Mesendoderm (in vitro differentiated cells): ENCODE measurements at regions not wholly inside any gene's neighbourhood (a gene's known extent, or its start where the extent isn't known, plus 50 kb on each side); places are given as distances from the start of the nearest gene placed in this dataset.

ENCODE experiments used
- DNase-seq: peaks from one replicate; pipeline ENCODE4 v3.0.0; 2013
- H2AK5ac ChIP-seq: 2 replicates; pipeline ENCODE4 v1.6.1; 2013; ENCODE audit warnings: low read length, inconsistent platforms
- H2BK120ac ChIP-seq: 2 replicates; pipeline ENCODE4 v1.6.1; 2013; ENCODE audit warnings: low read depth, mild to moderate bottlenecking, low read length, moderate library complexity, mixed read lengths
- H2BK15ac ChIP-seq: replicated peaks from 2 replicates; pipeline ENCODE4 v1.6.1; 2013; ENCODE audit warnings: low read depth, mild to moderate bottlenecking, moderate library complexity
- H2BK5ac ChIP-seq: 2 replicates; pipeline ENCODE4 v1.6.1; 2013; ENCODE audit warnings: low read length, inconsistent platforms
- H3K18ac ChIP-seq: 2 replicates; pipeline ENCODE4 v1.6.1; 2013; ENCODE audit warnings: mild to moderate bottlenecking, low read length, mixed read lengths
- H3K23ac ChIP-seq: one replicate; pipeline ENCODE4 v1.6.1; 2013; ENCODE audit warnings: low read length
- H3K27ac ChIP-seq: 2 replicates; pipeline ENCODE4 v1.5.1; 2013; ENCODE audit warnings: low read depth, mild to moderate bottlenecking, inconsistent platforms, low read length, moderate library complexity
- H3K27me3 ChIP-seq: 2 replicates; pipeline ENCODE4 v1.6.1; 2013; ENCODE audit warnings: low read length, control low read depth, mild to moderate bottlenecking, inconsistent platforms; ENCODE audit not compliant: insufficient read depth, poor library complexity
- H3K36me3 ChIP-seq: 2 replicates; pipeline ENCODE4 v1.6.1; 2013; ENCODE audit warnings: low read length, inconsistent platforms; ENCODE audit not compliant: control insufficient read depth, insufficient read depth
- H3K4ac ChIP-seq: one replicate; pipeline ENCODE4 v1.6.1; 2013; ENCODE audit warnings: low read depth, mild to moderate bottlenecking, low read length, moderate library complexity
- H3K4me1 ChIP-seq: 2 replicates; pipeline ENCODE4 v1.6.1; 2013; ENCODE audit warnings: low read depth, low read length, inconsistent platforms; ENCODE audit not compliant: control insufficient read depth
- H3K4me2 ChIP-seq: 2 replicates; pipeline ENCODE4 v1.6.1; 2013; ENCODE audit warnings: low read length
- H3K4me3 ChIP-seq: 2 replicates; pipeline ENCODE4 v1.5.1; 2013; ENCODE audit warnings: mild to moderate bottlenecking, low read length
- H3K56ac ChIP-seq: one replicate; pipeline ENCODE4 v1.6.1; 2013; ENCODE audit warnings: low read length
- H3K79me1 ChIP-seq: 2 replicates; pipeline ENCODE4 v1.6.1; 2013; ENCODE audit warnings: low read length, inconsistent platforms
- H3K79me2 ChIP-seq: 2 replicates; pipeline ENCODE4 v1.6.1; 2013; ENCODE audit warnings: mild to moderate bottlenecking, low read length; ENCODE audit not compliant: control insufficient read depth, insufficient read depth
- H3K9ac ChIP-seq: 2 replicates; pipeline ENCODE4 v1.6.1; 2013; ENCODE audit warnings: low read length, inconsistent platforms
- H4K5ac ChIP-seq: one replicate; pipeline ENCODE4 v1.6.1; 2013; ENCODE audit warnings: low read length
- H4K8ac ChIP-seq: one replicate; pipeline ENCODE4 v1.6.1; 2013; ENCODE audit warnings: low read depth, mild to moderate bottlenecking, control low read depth, low read length, moderate library complexity
- WGBS: extraction: QIAGEN DNeasy Blood & Tissue Kit; methylation state at CpG from one replicate; pipeline ENCODE4 v1.1.7; 2013; ENCODE audit warnings: low lambda C conversion rate, missing lambda C conversion rate; ENCODE audit not compliant: insufficient coverage; ENCODE audit errors: extremely low coverage; 5-methylcytosine and 5-hydroxymethylcytosine counted together

DNA sequence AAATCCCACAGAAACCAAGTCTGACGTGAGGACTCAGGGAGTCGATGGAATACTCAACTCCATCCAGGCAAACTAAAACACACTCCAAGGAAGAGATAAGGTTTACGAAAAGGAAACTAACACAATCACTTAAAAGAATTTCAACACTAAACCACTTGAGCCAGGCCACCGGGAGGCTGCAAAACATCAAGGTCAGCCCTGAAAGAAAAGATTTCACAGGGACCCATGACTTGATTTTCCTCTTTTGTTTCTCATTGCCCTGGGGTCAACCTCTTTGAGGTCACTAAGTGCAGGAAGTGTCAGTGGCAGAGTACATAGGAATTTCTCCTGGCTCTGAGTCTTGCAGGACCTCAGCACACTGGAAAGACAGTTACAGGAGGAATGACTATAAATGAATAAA lies 77.8 kb upstream of the TARS1 start:
- Histone ChIP-seq H3K4me1 (peaks cover 2% of the 10 kb centered on the region), H2AK5ac (no peak overlapping the region), H3K36me3 (no peaks in the 10 kb centered on the region), H3K9ac (no peak overlapping the region), H3K18ac (no peak overlapping the region), H3K27ac (no peak overlapping the region), H3K4me3 (no peak overlapping the region), H4K8ac (no peak overlapping the region), H3K23ac (no peak overlapping the region), H4K5ac (no peak overlapping the region), H3K79me1 (no peaks in the 10 kb centered on the region), H3K4ac (no peak overlapping the region), H3K56ac (no peak overlapping the region), H2BK5ac (no peak overlapping the region), H2BK15ac (no peak overlapping the region), H2BK120ac (no peak overlapping the region), H3K27me3 (no peaks in the 10 kb centered on the region), H3K4me2 (no peak overlapping the region), H3K79me2 (no peaks in the 10 kb centered on the region)
- peak; percentile 57 for DNase-seq
- WGBS = no CpG with 5 or more reads among the region's 4 CpGs

DNA sequence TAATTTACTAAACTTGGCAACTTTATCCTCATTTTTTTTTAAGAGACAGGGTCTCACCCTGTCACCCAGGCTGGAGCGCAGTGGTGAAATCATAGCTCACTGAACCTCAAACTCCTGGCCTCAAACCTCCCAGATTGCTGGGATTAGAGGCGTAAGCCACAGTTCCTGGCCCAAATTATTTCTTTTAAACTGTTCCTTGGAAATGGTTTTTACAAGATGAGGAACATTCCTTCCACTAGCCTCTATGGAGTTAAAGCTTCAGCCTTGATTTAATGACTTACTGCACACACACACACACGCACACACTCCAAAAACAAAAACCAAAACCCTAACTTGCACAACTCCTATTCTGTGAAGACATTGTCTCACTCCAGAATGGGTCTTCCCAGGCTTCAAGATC lies 77.2 kb upstream of the TARS1 start:
- no peak overlapping the region for H2AK5ac ChIP-seq
- H3K4me1 ChIP-seq = peaks cover 2% of the 10 kb centered on the region
- H4K5ac ChIP-seq = no peak overlapping the region
- no peak overlapping the region for H3K4me3 ChIP-seq
- no peak overlapping the region for H2BK120ac ChIP-seq
- H3K79me2 ChIP-seq = no peaks in the 10 kb centered on the region
- H4K8ac ChIP-seq = no peak overlapping the region
- no peak overlapping the region for H3K23ac ChIP-seq
- H3K56ac ChIP-seq = no peak overlapping the region
- H2BK15ac ChIP-seq = no peak overlapping the region
- no CpG with 5 or more reads among the region's 3 CpGs for WGBS
- no peak overlapping the region for H3K27ac ChIP-seq
- H3K18ac ChIP-seq = no peak overlapping the region
- H3K4me2 ChIP-seq = no peak overlapping the region
- no peaks in the 10 kb centered on the region for H3K36me3 ChIP-seq
- H3K4ac ChIP-seq = no peak overlapping the region
- DNase-seq = no peak
- H2BK5ac ChIP-seq = no peak overlapping the region
- H3K9ac ChIP-seq = no peak overlapping the region
- no peaks in the 10 kb centered on the region for H3K79me1 ChIP-seq
- H3K27me3 ChIP-seq = no peaks in the 10 kb centered on the region

DNA sequence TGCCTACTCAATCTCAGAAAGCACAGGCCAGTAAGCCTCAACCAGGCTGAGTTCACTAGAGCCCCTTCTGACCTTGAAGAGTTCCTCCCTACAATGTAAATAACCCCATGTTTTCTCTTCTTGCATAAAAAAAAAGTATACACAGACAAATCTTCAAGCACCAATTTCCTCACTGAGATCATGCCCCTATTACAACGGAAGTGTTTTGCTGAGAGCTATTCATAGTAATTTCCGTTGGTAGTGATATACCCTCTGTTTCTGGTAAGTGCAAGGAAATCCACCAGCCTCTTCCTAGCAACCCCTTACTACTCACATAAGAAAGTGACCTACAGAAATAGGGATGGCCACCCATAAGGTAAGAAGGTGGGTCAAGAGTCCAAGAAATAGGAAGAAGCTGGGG lies 76.4 kb upstream of the TARS1 start:
- Histone ChIP-seq H2BK120ac (no peak overlapping the region), H4K8ac (no peak overlapping the region), H3K36me3 (no peaks in the 10 kb centered on the region), H2AK5ac (no peak overlapping the region), H3K4ac (no peak overlapping the region), H3K27me3 (no peaks in the 10 kb centered on the region), H3K79me2 (no peaks in the 10 kb centered on the region), H3K56ac (no peak overlapping the region), H3K4me3 (no peak overlapping the region), H4K5ac (no peak overlapping the region), H3K18ac (no peak overlapping the region), H3K4me1 (peaks cover 2% of the 10 kb centered on the region), H2BK15ac (no peak overlapping the region), H3K9ac (no peak overlapping the region), H2BK5ac (no peak overlapping the region), H3K23ac (no peak overlapping the region), H3K79me1 (no peaks in the 10 kb centered on the region), H3K27ac (no peak overlapping the region), H3K4me2 (no peak overlapping the region)
- no peak for DNase-seq
- WGBS = no CpG with 5 or more reads among the region's 2 CpGs

DNA sequence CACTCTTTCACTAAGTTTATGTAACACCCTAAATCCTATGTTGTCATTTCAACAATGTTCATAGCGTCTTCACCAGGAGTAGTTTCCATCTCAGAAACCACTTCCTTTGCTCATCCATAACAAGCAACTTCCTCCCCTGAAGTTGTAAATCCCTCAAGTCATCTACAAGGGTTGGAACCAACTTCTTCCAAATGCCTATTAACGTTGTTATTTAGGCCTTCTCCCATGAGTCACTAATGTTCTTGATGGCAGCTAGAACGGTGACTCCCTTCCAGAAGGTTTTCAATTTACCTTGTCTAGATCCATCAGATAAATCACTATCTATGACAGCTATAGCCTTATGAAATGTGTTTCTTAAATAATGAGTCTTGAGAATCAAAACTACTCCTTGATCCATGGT lies 73.3 kb upstream of the TARS1 start:
- WGBS = no CpG with 5 or more reads among the region's 3 CpGs
- no peak for DNase-seq

DNA sequence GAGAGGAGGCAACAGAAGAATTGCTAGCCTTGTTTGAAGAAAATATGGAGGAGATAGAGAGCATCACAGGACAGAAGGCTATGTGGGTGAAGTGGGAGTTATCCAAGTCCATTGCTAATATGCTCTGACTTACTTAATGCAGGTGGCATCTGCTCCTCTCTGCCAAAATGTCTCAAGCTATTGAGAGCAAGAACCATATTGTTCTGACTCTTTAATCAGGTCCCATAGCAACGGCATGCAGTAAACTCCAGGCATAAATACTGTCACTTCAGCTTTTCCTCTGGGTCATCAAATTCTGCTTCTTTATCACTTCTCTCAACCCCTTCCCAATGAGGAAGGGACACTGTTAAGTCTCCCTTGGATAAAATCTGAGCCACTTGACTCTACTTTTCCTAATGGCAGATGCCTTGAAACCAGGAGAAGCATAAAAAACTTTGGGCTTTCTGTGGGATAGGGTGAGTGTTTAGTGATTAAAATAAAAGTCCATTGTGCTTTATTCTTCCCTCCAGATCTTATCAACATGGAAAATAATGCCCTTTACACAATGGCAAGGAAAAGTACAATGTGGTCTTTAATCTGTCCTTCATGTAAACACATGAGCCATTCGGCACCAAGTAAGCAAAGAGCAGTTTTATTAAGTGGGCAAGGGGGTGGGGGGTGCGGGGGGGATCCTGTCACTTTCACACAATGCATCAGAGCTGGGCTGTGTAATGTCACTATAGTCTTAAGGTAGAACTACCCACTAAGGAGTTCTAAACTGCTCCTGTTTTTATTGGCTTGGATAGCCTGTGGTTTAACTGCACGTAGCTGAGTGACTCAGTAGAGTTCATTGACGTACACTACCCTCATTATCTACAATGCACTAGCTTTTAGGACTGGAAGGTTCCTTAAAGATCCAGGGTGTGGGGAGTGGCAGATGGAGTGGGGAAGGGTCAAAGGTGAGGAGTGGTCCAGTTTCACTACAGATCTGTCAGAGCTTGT lies 71.0 kb upstream of the TARS1 start:
- H3K23ac ChIP-seq = no peak overlapping the region
- H3K4ac ChIP-seq = no peak overlapping the region
- no peak overlapping the region for H3K56ac ChIP-seq
- H3K27me3 ChIP-seq = no peaks in the 10 kb centered on the region
- H3K36me3 ChIP-seq = no peaks in the 10 kb centered on the region
- no CpG with 5 or more reads among the region's 5 CpGs for WGBS
- H3K4me2 ChIP-seq = no peak overlapping the region
- no peak overlapping the region for H3K9ac ChIP-seq
- DNase-seq = no peak
- H2AK5ac ChIP-seq = no peak overlapping the region
- no peak overlapping the region for H3K18ac ChIP-seq
- no peak overlapping the region for H4K5ac ChIP-seq
- H2BK120ac ChIP-seq = no peak overlapping the region
- no peak overlapping the region for H4K8ac ChIP-seq
- no peak overlapping the region for H2BK5ac ChIP-seq
- no peak overlapping the region for H2BK15ac ChIP-seq
- H3K4me3 ChIP-seq = no peak overlapping the region
- H3K79me1 ChIP-seq = no peaks in the 10 kb centered on the region
- H3K4me1 ChIP-seq = no peaks in the 10 kb centered on the region
- no peaks in the 10 kb centered on the region for H3K79me2 ChIP-seq
- no peak overlapping the region for H3K27ac ChIP-seq

More for the DNA sequence above, 73.3 kb upstream of the TARS1 start:
- H3K4me2 ChIP-seq = no peak overlapping the region
- no peak overlapping the region for H3K18ac ChIP-seq
- H2AK5ac ChIP-seq = no peak overlapping the region
- H3K4me1 ChIP-seq = no peaks in the 10 kb centered on the region
- H3K27ac ChIP-seq = no peak overlapping the region
- no peak overlapping the region for H3K4me3 ChIP-seq
- no peak overlapping the region for H4K5ac ChIP-seq
- no peak overlapping the region for H3K4ac ChIP-seq
- no peak overlapping the region for H3K23ac ChIP-seq
- H4K8ac ChIP-seq = no peak overlapping the region
- H2BK5ac ChIP-seq = no peak overlapping the region
- no peak overlapping the region for H2BK15ac ChIP-seq
- H3K27me3 ChIP-seq = no peaks in the 10 kb centered on the region
- H3K79me1 ChIP-seq = no peaks in the 10 kb centered on the region
- no peak overlapping the region for H2BK120ac ChIP-seq
- H3K9ac ChIP-seq = no peak overlapping the region
- no peak overlapping the region for H3K56ac ChIP-seq
- H3K36me3 ChIP-seq = no peaks in the 10 kb centered on the region
- H3K79me2 ChIP-seq = no peaks in the 10 kb centered on the region
